Right atrium auricular region (tissue), 2 donors: ENCODE measurements at regions not wholly inside any gene's neighbourhood (a gene's known extent, or its start where the extent isn't known, plus 50 kb on each side); places are given as distances from the start of the nearest gene placed in this dataset.
A peak's percentile ranks its signal among the peaks of the same experiment; 100 is the strongest.

ENCODE experiments used
- DNase-seq: peaks from one replicate; pipeline ENCODE4 v3.0.0-alpha.2; 2019; ENCODE audit warnings: low spot score
- H3K27ac ChIP-seq, 2 donors: fragments of 200-600 bp; sonication (generic); 1 replicate in 1 of 2; 2 replicates in 1 of 2; pipeline ENCODE4 v1.5.1; 2016 to 2019
- H3K27me3 ChIP-seq, 2 donors: fragments of 200-600 bp; sonication (generic); one replicate each; pipeline versions ENCODE4 v1.5.1 to v1.6.0; 2017 to 2019
- H3K36me3 ChIP-seq: fragments of 200-600 bp; sonication (generic); one replicate; pipeline ENCODE4 v1.5.1; 2016
- H3K4me1 ChIP-seq, 2 donors: fragments of 200-600 bp; sonication (generic); one replicate each; pipeline versions ENCODE4 v1.5.1 to v1.6.0; 2017 to 2019
- H3K4me3 ChIP-seq, 2 donors: fragments of 200-600 bp; sonication (generic); 1 replicate in 1 of 2; 2 replicates in 1 of 2; pipeline ENCODE4 v1.5.1; 2017 to 2019; ENCODE audit warnings: mild to moderate bottlenecking in 1 of 2, moderate library complexity in 1 of 2
- H3K9me3 ChIP-seq, 2 donors: fragments of 200-600 bp; sonication (generic); one replicate each; pipeline ENCODE4 v1.5.1; 2019
- CTCF ChIP-seq, 2 donors: fragments of 200-600 bp; sonication (generic); IDR thresholded peaks; one replicate each; pipeline ENCODE4 v1.5.1; 2019; ENCODE audit warnings: antibody characterized with exemption in 2 of 2

DNA sequence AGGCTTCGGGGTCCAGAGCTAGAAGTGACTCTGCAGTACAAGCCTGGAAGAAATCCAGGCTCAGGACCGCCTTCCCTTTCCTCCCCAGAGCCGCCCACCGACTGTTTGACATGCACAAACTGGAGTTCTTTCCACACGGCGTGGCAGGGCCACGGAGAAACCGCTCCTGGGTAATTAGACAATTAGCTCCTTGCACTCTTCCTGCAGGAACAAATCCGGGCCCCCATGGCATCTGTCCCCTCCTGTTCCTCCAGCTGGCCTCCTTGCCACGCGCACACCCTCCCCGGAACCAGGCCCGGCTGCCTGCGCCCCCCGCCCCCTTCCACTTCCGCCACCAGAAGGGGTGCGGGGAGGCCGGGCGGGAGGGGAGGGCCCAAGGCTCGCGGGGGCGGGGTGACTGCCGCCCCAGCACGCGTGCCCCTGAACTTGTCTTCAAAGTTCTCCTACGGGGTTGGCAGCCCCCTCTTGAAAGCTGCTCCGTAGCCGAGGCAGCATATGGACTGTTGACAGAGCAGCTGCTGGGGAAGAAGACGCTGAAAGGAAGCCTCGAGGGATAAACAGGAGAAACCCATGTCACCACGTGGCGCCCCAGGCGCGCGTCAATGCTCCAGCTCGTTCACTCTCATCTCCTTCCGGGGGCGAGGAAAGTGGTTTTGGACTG, 74.3 kb downstream of the SEC61B start:
- no peak for DNase-seq
- Histone ChIP-seq H3K36me3 (no peaks in the 10 kb centered on the region), H3K4me3 (peak overlapping the region in 1 of 2 donors; percentile 32), H3K4me1 (no peaks in the 10 kb centered on the region), H3K27ac (no peak overlapping the region), H3K9me3 (no peaks in the 10 kb centered on the region), H3K27me3 (no peaks in the 10 kb centered on the region)
- TF ChIP-seq CTCF (IDR thresholded peaks at IDR 0.05) = no peak

GRCh38 chr9:99298614-99299013, 76.5 kb downstream of the SEC61B start:
- Histone ChIP-seq H3K9me3 (no peaks in the 10 kb centered on the region), H3K4me3 (no peak overlapping the region), H3K27me3 (no peaks in the 10 kb centered on the region), H3K4me1 (no peaks in the 10 kb centered on the region), H3K27ac (no peak overlapping the region), H3K36me3 (no peaks in the 10 kb centered on the region)
- DNase-seq = no peak
- no peak for TF ChIP-seq CTCF (IDR thresholded peaks at IDR 0.05)

GRCh38 chr9:99299211-99300102, 77.4 kb downstream of the SEC61B start:
- no peaks in the 10 kb centered on the region for H3K4me1 ChIP-seq
- no peaks in the 10 kb centered on the region for H3K36me3 ChIP-seq
- H3K4me3 ChIP-seq = no peak overlapping the region
- no peak for DNase-seq
- H3K27me3 ChIP-seq = no peaks in the 10 kb centered on the region
- peak in 1 of 2 donors; percentile 51 for TF ChIP-seq CTCF (IDR thresholded peaks at IDR 0.05)
- H3K27ac ChIP-seq = no peak overlapping the region
- no peaks in the 10 kb centered on the region for H3K9me3 ChIP-seq

- Histone ChIP-seq H3K27ac (no peak overlapping the region), H3K9me3 (no peaks in the 10 kb centered on the region), H3K4me3 (no peak overlapping the region), H3K27me3 (no peaks in the 10 kb centered on the region), H3K36me3 (no peaks in the 10 kb centered on the region), H3K4me1 (no peaks in the 10 kb centered on the region)
- no peak for DNase-seq
- TF ChIP-seq CTCF (IDR thresholded peaks at IDR 0.05) = no peak
Observed at GRCh38 chr9:99300103-99300439, 78.0 kb downstream of the SEC61B start.

DNA sequence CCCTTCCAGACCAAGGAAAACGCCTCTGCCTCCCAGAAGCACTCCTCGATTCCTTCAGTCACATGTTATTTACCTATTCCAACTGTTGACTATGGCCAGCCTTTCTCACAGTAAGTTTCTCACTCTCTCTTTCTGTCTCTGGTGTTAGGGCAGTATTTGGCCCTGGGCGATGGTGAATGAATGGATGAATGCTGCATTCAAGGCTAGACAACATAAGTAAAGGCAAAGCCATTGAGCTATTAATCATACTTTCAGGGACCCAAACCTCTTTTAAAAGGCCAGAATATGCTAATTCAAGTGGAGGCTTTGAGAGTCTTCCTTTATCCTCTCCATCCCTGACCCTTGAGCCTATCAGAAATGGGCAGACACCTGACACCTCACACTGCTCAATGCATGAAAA, 78.5 kb downstream of the SEC61B start:
- Histone ChIP-seq H3K4me1 (no peaks in the 10 kb centered on the region), H3K27me3 (no peaks in the 10 kb centered on the region), H3K4me3 (no peak overlapping the region), H3K9me3 (no peaks in the 10 kb centered on the region), H3K27ac (no peak overlapping the region), H3K36me3 (no peaks in the 10 kb centered on the region)
- no peak for TF ChIP-seq CTCF (IDR thresholded peaks at IDR 0.05)
- no peak for DNase-seq
